AG04450 (cell line): ENCODE measurements at regions not wholly inside any gene's neighbourhood (a gene's known extent, or its start where the extent isn't known, plus 50 kb on each side); places are given as distances from the start of the nearest gene placed in this dataset.

Source experiments
- CTCF ChIA-PET: fragments of 300-600, 350-600 bp; formaldehyde crosslinking; extraction: SDS; loops from one replicate; lab custom pipeline; 2022; ENCODE audit warnings: antibody characterized with exemption, inconsistent platforms; lab: Charles Lee
- POLR2A ChIA-PET: fragments of 350-600 bp; formaldehyde crosslinking; extraction: SDS; loops from one replicate; lab custom pipeline; 2021; ENCODE audit warnings: antibody characterized with exemption, inconsistent platforms; lab: Yijun Ruan, JAX
- DNase-seq: peaks from one replicate; pipeline ENCODE4 v3.0.0-alpha.2; 2011; ENCODE audit warnings: low read depth, low spot score
- H3K27ac ChIP-seq: one replicate; pipeline ENCODE4 v1.5.1; 2012; ENCODE audit warnings: low read depth, low read length, control low read depth
- H3K27me3 ChIP-seq: one replicate; pipeline ENCODE4 v1.6.0; 2012; ENCODE audit warnings: low read length; ENCODE audit not compliant: control insufficient read depth, insufficient read depth
- H3K4me3 ChIP-seq: 2 replicates; pipeline ENCODE4 v1.5.1; 2011; ENCODE audit warnings: mild to moderate bottlenecking, low read depth, low read length, control low read depth
- H3K9me3 ChIP-seq: 2 replicates; pipeline ENCODE4 v1.5.1; 2012; ENCODE audit warnings: low read length; ENCODE audit not compliant: control insufficient read depth, insufficient read depth
- TF ChIP-seq, protein P1 (sequence below): IDR thresholded peaks from 2 replicates; pipeline ENCODE4 v1.5.1; 2011; ENCODE audit warnings: low read depth, low read length, control low read depth, inconsistent platforms

DNA sequence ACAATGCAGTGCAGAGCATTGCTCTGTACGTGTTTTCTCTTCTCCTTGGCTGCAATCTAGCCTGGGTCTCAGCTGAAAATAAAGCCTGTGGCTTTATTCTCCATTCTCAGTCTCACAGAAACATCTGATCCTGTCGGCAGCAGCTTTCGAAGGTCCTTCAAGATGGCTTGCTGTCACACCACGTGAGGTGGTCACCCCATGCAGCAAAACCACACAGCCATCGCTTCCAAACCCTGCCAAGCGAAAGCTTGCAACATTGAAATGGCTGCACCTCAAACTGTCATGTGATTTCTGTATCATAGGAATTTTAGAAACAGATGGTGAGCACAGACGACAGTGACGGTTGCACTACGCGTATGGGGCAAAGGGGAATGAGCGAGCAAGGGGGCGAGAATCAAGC is 98.5 kb upstream of the SMARCA2 start:
- Histone ChIP-seq H3K27ac (no peak overlapping the region), H3K4me3 (no peak overlapping the region; the same call in 1 of the 2 replicates), H3K9me3 (no peaks in the 10 kb centered on the region), H3K27me3 (peaks cover 8% of the 10 kb centered on the region)
- CTCF ChIA-PET: no interaction called here
- TF ChIP-seq, protein P1, sequence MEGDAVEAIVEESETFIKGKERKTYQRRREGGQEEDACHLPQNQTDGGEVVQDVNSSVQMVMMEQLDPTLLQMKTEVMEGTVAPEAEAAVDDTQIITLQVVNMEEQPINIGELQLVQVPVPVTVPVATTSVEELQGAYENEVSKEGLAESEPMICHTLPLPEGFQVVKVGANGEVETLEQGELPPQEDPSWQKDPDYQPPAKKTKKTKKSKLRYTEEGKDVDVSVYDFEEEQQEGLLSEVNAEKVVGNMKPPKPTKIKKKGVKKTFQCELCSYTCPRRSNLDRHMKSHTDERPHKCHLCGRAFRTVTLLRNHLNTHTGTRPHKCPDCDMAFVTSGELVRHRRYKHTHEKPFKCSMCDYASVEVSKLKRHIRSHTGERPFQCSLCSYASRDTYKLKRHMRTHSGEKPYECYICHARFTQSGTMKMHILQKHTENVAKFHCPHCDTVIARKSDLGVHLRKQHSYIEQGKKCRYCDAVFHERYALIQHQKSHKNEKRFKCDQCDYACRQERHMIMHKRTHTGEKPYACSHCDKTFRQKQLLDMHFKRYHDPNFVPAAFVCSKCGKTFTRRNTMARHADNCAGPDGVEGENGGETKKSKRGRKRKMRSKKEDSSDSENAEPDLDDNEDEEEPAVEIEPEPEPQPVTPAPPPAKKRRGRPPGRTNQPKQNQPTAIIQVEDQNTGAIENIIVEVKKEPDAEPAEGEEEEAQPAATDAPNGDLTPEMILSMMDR: no peak
- POLR2A ChIA-PET: no interaction called here
- no peak for DNase-seq

DNA sequence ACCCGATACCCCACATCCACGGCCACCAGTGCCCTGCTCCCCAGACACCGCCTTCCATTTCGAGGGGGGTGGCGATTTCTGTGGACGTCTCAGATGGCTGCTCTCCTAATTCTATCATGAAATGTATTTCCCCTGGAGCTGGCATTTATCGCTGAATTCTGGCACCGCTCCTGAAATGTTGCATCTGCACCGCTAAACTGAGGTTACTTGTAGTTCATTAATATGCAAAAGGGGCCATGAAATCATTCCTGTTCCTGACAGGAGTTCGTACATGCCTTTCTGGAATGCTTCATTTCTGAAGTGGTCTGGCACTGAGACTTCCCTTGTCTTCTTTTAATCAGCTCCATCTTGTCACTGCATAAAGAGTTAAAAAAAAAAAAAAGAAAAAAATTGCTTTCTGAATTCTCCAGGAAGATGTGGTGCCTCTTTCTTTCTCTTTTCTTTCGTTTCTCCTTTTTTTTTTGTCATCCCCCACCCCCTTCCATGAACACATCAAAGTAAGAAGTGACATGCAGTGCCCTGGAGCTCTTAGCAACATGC is 97.7 kb upstream of the SMARCA2 start:
- no peak for DNase-seq
- ChIA-PET POLR2A (no interaction called here), CTCF (interaction anchor here (1.0 kb wide), 1 partner anchor 906 kb away, joined by 3 read pairs; no protein-coding TSS in a partner anchor)
- TF ChIP-seq, protein P1: no peak
- Histone ChIP-seq H3K9me3 (no peaks in the 10 kb centered on the region), H3K27ac (no peak overlapping the region), H3K4me3 (no peak overlapping the region), H3K27me3 (peaks cover 8% of the 10 kb centered on the region)

DNA sequence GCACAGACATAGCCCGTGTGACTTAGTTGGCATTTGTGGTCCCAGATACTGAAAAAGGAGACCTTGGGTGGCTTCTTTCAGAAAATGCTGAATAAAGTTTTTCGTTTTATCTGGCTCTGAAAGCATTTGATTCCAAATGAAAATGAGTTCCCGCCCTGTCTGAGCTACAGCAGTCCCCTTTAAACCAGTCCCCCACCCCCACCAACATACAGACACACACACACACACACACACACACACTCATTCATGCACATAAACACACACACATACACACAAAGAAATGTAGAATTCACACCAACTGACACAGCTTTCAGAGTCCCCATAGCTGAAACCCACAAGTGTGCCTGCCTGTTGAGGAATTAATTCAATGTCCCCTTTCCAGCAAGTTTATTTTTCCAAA is 97.0 kb upstream of the SMARCA2 start:
- Histone ChIP-seq H3K27ac (no peak overlapping the region), H3K4me3 (no peak overlapping the region), H3K27me3 (peaks cover 8% of the 10 kb centered on the region), H3K9me3 (no peaks in the 10 kb centered on the region)
- no peak for DNase-seq
- ChIA-PET CTCF (interaction anchor here (0.7 to 1.0 kb wide), 2 partner anchors 854 to 907 kb away, joined by 3 read pairs; no protein-coding TSS in a partner anchor), POLR2A (no interaction called here)
- TF ChIP-seq, protein P1: no peak

DNA sequence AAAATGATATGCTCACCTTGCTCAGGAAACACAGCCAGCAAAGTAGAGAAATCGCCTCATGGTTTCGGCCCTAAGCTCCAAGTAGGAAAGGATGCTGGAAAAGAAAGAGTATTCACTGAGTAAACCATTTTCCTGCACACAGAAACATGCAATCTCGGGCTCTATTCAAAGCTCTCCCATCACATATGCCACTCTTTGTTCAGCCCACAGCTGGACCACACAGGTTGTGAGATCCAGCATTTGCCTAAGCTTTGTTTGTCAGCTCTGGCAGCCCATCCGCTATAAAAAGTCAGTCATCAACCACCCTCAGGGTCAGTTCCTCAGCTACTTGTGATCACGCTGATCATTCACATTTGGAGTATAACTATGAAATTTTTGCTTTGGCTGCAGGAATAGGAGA is 96.5 kb upstream of the SMARCA2 start:
- H3K27me3 ChIP-seq: peaks cover 8% of the 10 kb centered on the region
- no peak for DNase-seq
- no peak overlapping the region for H3K4me3 ChIP-seq
- H3K27ac ChIP-seq: no peak overlapping the region
- ChIA-PET CTCF (interaction anchor here (0.7 to 1.0 kb wide), 2 partner anchors 855 to 907 kb away, joined by 3 read pairs; no protein-coding TSS in a partner anchor), POLR2A (no interaction called here)
- TF ChIP-seq, protein P1: no peak
- no peaks in the 10 kb centered on the region for H3K9me3 ChIP-seq

DNA sequence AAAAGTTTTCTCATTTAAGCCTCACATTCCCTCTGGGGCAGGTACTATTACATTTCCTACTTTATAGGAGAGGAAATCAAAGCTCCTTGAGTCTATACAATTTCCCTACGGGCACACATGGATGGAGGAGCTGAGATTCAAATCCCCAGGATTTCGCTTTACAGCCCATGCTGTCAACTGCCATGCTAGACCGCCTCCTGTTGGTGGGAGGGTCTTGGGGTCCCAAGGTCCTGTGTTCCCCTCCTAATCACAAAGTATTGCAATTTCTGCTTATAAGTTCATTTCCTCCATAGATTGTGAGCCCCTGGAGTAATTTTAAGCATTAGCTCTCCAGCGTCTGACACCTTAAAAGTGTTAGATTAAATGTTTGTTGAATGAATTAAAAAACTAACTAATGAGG is 95.9 kb upstream of the SMARCA2 start:
- H3K4me3 ChIP-seq: no peak overlapping the region
- no peaks in the 10 kb centered on the region for H3K9me3 ChIP-seq

More for the DNA sequence above, 95.9 kb upstream of the SMARCA2 start:
- ChIA-PET POLR2A (no interaction called here), CTCF (interaction anchor here (0.7 kb wide), 1 partner anchor 23 kb away, joined by 3 read pairs; no protein-coding TSS in a partner anchor)
- TF ChIP-seq, protein P1: no peak
- Histone ChIP-seq H3K27ac (no peak overlapping the region), H3K27me3 (peaks cover 8% of the 10 kb centered on the region)
- DNase-seq: no peak
